HG02852 (cell line): ENCODE measurements at regions not wholly inside any gene's neighbourhood (a gene's known extent, or its start where the extent isn't known, plus 50 kb on each side); places are given as distances from the start of the nearest gene placed in this dataset.
"Not testable (repeated sequence)": the region's sequence is repeated elsewhere in the genome, so short reads cannot be mapped to it uniquely, and the experiment has no call there.

ENCODE experiments used
- ATAC-seq: cut with Tn5 transposase; IDR thresholded peaks from one replicate; pipeline ENCODE4 v1.9.1; 2021; ENCODE audit warnings: mild to moderate bottlenecking, moderate library complexity; ENCODE audit not compliant: unreplicated experiment

GRCh38 chr6:106885679-106886078 lies 88.8 kb downstream of the CD24 start:
- no peak for ATAC-seq

GRCh38 chr6:106884576-106884975 lies 90.0 kb downstream of the CD24 start:
- no peak for ATAC-seq

- no peak for ATAC-seq
Observed at GRCh38 chr6:106883808-106884262, 90.7 kb downstream of the CD24 start.

GRCh38 chr6:106882601-106883518 lies 91.7 kb downstream of the CD24 start:
- no peak for ATAC-seq

GRCh38 chr6:106882138-106882537 lies 92.4 kb downstream of the CD24 start:
- ATAC-seq = no peak

- no peak for ATAC-seq
Observed at GRCh38 chr6:106880952-106881351, 93.6 kb downstream of the CD24 start.

- ATAC-seq = no peak
Observed at GRCh38 chr6:106875782-106876321, 98.7 kb downstream of the CD24 start.

- no peak for ATAC-seq
Observed at GRCh38 chr6:106874481-106874880, 100.0 kb downstream of the CD24 start.

GRCh38 chr6:106872049-106872448 lies 102.5 kb downstream of the CD24 start:
- no peak for ATAC-seq

GRCh38 chr6:106870824-106871717 lies 103.5 kb downstream of the CD24 start:
- ATAC-seq = no peak

GRCh38 chr6:106870069-106870468 lies 104.5 kb downstream of the CD24 start:
- ATAC-seq = no peak

GRCh38 chr6:106869203-106869602 lies 105.3 kb downstream of the CD24 start:
- ATAC-seq = no peak

GRCh38 chr6:106866875-106867658 lies 107.5 kb downstream of the CD24 start:
- no peak for ATAC-seq

GRCh38 chr6:106862858-106863257 lies 111.7 kb downstream of the CD24 start:
- no peak for ATAC-seq

GRCh38 chr6:106860940-106861339 lies 113.6 kb downstream of the CD24 start:
- no peak for ATAC-seq

GRCh38 chr6:106858653-106859092 lies 115.9 kb downstream of the CD24 start:
- no peak for ATAC-seq

GRCh38 chr6:106857771-106858652 lies 116.5 kb downstream of the CD24 start:
- ATAC-seq = no peak

GRCh38 chr6:106857310-106857709 lies 117.2 kb downstream of the CD24 start:
- ATAC-seq = not testable (repeated sequence)

GRCh38 chr6:106856227-106856874 lies 118.2 kb downstream of the CD24 start:
- ATAC-seq = no peak
